ENCODE measurements at regions not wholly inside any gene's neighbourhood (a gene's known extent, or its start where the extent isn't known, plus 50 kb on each side); places are given as distances from the start of the nearest gene placed in this dataset.
"Not testable (repeated sequence)": the region's sequence is repeated elsewhere in the genome, so short reads cannot be mapped to it uniquely, and the experiment has no call there.

- TF ChIP-seq, protein P1, sequence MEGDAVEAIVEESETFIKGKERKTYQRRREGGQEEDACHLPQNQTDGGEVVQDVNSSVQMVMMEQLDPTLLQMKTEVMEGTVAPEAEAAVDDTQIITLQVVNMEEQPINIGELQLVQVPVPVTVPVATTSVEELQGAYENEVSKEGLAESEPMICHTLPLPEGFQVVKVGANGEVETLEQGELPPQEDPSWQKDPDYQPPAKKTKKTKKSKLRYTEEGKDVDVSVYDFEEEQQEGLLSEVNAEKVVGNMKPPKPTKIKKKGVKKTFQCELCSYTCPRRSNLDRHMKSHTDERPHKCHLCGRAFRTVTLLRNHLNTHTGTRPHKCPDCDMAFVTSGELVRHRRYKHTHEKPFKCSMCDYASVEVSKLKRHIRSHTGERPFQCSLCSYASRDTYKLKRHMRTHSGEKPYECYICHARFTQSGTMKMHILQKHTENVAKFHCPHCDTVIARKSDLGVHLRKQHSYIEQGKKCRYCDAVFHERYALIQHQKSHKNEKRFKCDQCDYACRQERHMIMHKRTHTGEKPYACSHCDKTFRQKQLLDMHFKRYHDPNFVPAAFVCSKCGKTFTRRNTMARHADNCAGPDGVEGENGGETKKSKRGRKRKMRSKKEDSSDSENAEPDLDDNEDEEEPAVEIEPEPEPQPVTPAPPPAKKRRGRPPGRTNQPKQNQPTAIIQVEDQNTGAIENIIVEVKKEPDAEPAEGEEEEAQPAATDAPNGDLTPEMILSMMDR (conservative IDR thresholded peaks at IDR 0.05), result no peak
- no peak for TF ChIP-seq ZFX (IDR thresholded peaks at IDR 0.05)
- H3K27ac ChIP-seq, result no peak overlapping the region
These were observed 316.4 kb upstream of the RND3 start for GRCh38 chr2:150803689-150804398.

- TF ChIP-seq, protein P1 (conservative IDR thresholded peaks at IDR 0.05), result no peak
- TF ChIP-seq ZFX (IDR thresholded peaks at IDR 0.05), result no peak
- no peak overlapping the region for H3K27ac ChIP-seq
These were observed 315.2 kb upstream of the RND3 start for GRCh38 chr2:150802635-150803034.

GRCh38 chr2:150796236-150796635, 308.8 kb upstream of the RND3 start:
- not testable (repeated sequence) for H3K27ac ChIP-seq

- no peak for TF ChIP-seq ZFX (IDR thresholded peaks at IDR 0.05)
- TF ChIP-seq, protein P1 (conservative IDR thresholded peaks at IDR 0.05), result no peak
- no peak overlapping the region for H3K27ac ChIP-seq
These were observed 305.4 kb upstream of the RND3 start for GRCh38 chr2:150792780-150793300.

DNA sequence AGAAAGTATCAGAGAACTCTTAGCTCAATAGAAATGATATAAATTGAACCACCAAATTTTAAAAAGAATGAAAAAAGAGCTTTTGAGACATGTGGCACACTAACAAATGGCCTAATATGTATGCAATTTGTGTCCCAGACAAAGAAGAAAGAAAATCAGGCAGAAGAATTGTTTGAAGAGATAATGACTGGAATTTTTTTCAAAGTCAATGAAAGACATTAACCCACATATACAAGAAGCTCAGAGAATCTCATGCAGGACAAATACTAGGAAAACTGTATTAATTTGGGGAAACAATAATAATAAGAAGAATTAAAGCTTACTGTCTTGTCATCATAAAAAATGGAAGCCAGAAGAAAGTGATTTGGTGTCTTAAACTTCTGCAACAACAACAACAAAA, 304.1 kb upstream of the RND3 start:
- no peak overlapping the region for H3K27ac ChIP-seq
- TF ChIP-seq ZFX (IDR thresholded peaks at IDR 0.05), result no peak
- TF ChIP-seq, protein P1 (conservative IDR thresholded peaks at IDR 0.05), result no peak

- H3K27ac ChIP-seq, result no peak overlapping the region
- TF ChIP-seq ZFX (IDR thresholded peaks at IDR 0.05), result no peak
- TF ChIP-seq, protein P1 (conservative IDR thresholded peaks at IDR 0.05), result no peak
These were observed 302.0 kb upstream of the RND3 start for GRCh38 chr2:150789376-150789905.

GRCh38 chr2:150788426-150789140, 301.1 kb upstream of the RND3 start:
- no peak for TF ChIP-seq ZFX (IDR thresholded peaks at IDR 0.05)
- TF ChIP-seq, protein P1 (conservative IDR thresholded peaks at IDR 0.05), result no peak

More at GRCh38 chr2:150788426-150789140, 301.1 kb upstream of the RND3 start:
- no peak overlapping the region for H3K27ac ChIP-seq
